ENCODE measurements at regions not wholly inside any gene's neighbourhood (a gene's known extent, or its start where the extent isn't known, plus 50 kb on each side); places are given as distances from the start of the nearest gene placed in this dataset.

GRCh38 chr2:111251711-111252110 lies 131.0 kb downstream of the BCL2L11 start (continued):
- no peak for TF ChIP-seq CHD7 (IDR thresholded peaks at IDR 0.05; ENCODE audit: insufficient replicate concordance, low read length)
- no peak for TF ChIP-seq BRCA1 (IDR thresholded peaks at IDR 0.05; ENCODE audit: low read depth, low read length)

All from H1 (cell line).